ENCODE measurements at regions not wholly inside any gene's neighbourhood (a gene's known extent, or its start where the extent isn't known, plus 50 kb on each side); places are given as distances from the start of the nearest gene placed in this dataset.

- DNase-seq (ENCODE audit: low spot score), result no peak
These were observed 151.5 kb upstream of the PARP11 start for GRCh38 chr12:4024701-4025100.

- DNase-seq (ENCODE audit: low spot score), result no peak
These were observed 142.3 kb upstream of the PARP11 start for GRCh38 chr12:4015225-4016091.

GRCh38 chr12:4014858-4015224 is 141.6 kb upstream of the PARP11 start:
- no peak for DNase-seq (ENCODE audit: low spot score)

- DNase-seq (ENCODE audit: low spot score), result no peak
These were observed 141.2 kb upstream of the PARP11 start for GRCh38 chr12:4014444-4014843.

- DNase-seq (ENCODE audit: low spot score), result no peak
These were observed 140.1 kb upstream of the PARP11 start for GRCh38 chr12:4012977-4013968.

- DNase-seq (ENCODE audit: low spot score), result no peak
These were observed 138.9 kb upstream of the PARP11 start for GRCh38 chr12:4012073-4012472.

GRCh38 chr12:4011597-4011996 is 138.4 kb upstream of the PARP11 start:
- DNase-seq (ENCODE audit: low spot score), result no peak

- no peak for DNase-seq (ENCODE audit: low spot score)
These were observed 136.9 kb upstream of the PARP11 start for GRCh38 chr12:4009979-4010704.

GRCh38 chr12:4006743-4007142 is 133.5 kb upstream of the PARP11 start:
- DNase-seq (ENCODE audit: low spot score), result no peak

GRCh38 chr12:4005851-4006430 is 132.7 kb upstream of the PARP11 start:
- no peak for DNase-seq (ENCODE audit: low spot score)

- DNase-seq (ENCODE audit: low spot score), result no peak
These were observed 130.4 kb upstream of the PARP11 start for GRCh38 chr12:4003576-4003975.

GRCh38 chr12:4002601-4003000 is 129.4 kb upstream of the PARP11 start:
- DNase-seq (ENCODE audit: low spot score), result no peak

- DNase-seq (ENCODE audit: low spot score), result no peak
These were observed 128.6 kb upstream of the PARP11 start for GRCh38 chr12:4001841-4002240.

GRCh38 chr12:4001031-4001430 is 127.8 kb upstream of the PARP11 start:
- DNase-seq (ENCODE audit: low spot score), result no peak

- DNase-seq (ENCODE audit: low spot score), result no peak
These were observed 126.7 kb upstream of the PARP11 start for GRCh38 chr12:3999904-4000303.

GRCh38 chr12:3998968-3999792 is 126.0 kb upstream of the PARP11 start:
- no peak for DNase-seq (ENCODE audit: low spot score)

- DNase-seq (ENCODE audit: low spot score), result no peak
These were observed 125.2 kb upstream of the PARP11 start for GRCh38 chr12:3998397-3998796.

- no peak for DNase-seq (ENCODE audit: low spot score)
These were observed 123.1 kb upstream of the PARP11 start for GRCh38 chr12:3996322-3996721.

- no peak for DNase-seq (ENCODE audit: low spot score)
These were observed 122.1 kb upstream of the PARP11 start for GRCh38 chr12:3995306-3995705.

- DNase-seq (ENCODE audit: low spot score), result no peak
These were observed 121.3 kb upstream of the PARP11 start for GRCh38 chr12:3994500-3994899.

GRCh38 chr12:3992945-3993344 is 119.7 kb upstream of the PARP11 start:
- DNase-seq (ENCODE audit: low spot score), result no peak

Data from iPS-NIHi11 (cell line).